Activated CD4-positive, alpha-beta T cell treated with anti-CD3 and anti-CD28 coated beads, Interleukin-2, amount 50 U/mL, for 4 hours (primary cell): ENCODE measurements at regions not wholly inside any gene's neighbourhood (a gene's known extent, or its start where the extent isn't known, plus 50 kb on each side); places are given as distances from the start of the nearest gene placed in this dataset.
"Not testable (repeated sequence)": the region's sequence is repeated elsewhere in the genome, so short reads cannot be mapped to it uniquely, and the experiment has no call there.

Experiments
- DNase-seq, 2 experiments: peaks; one replicate each; pipeline ENCODE4 v3.0.0-alpha.2; 2020

- DNase-seq = no peak
These were observed 1142.3 kb upstream of the FANCL start for GRCh38 chr2:59383473-59383872.

- no peak for DNase-seq
These were observed 1137.0 kb upstream of the FANCL start for GRCh38 chr2:59378127-59378526.

DNA sequence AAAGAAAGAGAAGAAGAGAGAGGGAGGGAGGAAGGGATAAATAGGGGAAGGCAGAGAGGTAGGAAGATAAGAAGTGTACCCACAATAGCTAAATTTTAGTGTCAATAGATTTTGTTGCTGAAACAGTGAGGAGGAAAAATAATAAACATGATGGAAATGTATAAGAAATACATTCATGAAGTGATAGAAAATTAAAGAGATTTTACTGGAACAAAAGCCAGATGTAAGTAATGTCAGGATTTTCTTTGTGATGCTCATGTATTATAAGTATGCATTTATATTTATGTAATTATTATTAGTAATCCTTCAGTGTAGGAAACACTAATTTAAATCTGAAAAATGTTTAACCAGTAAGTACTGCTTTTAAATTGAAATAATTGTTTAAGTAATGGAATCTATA, 1125.2 kb upstream of the FANCL start:
- DNase-seq = no peak

DNA sequence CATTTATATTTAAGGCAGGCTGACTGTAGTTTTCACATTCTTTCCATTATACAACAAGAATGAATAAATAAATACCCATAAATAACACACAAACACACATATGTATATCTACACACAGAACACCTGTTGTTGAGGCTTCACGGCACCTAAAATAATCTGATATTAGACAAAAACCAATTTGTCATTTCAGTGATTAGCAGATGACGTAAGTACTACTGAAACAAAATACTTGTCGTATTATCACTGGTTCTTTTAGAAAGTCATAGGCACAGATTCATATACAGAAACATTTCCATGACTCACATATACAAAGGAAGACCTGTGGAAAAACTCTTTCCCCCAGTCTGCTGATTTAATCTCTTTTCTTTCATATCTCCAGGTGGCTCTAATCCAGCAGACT, 1113.4 kb upstream of the FANCL start:
- no peak for DNase-seq

GRCh38 chr2:59353306-59353921, 1112.3 kb upstream of the FANCL start:
- DNase-seq = no peak

DNA sequence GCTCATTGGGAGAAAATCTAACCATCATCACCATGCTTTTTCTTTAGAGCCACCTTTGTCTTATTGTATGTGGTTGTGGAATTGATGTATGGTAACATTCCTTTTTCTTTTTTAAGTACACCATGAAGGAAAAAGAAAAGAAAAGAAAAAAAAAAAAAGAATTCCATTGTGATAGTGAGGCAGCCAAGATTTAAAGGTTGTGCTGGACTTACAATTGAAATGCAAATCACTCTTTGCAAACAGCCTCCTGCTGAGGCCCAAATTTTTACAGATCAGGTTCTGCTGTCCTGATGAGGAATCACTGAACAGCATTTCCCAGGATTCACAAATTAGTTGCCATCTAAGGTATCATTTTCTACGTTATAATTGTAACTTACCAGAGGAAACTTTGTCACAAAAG, 1101.0 kb upstream of the FANCL start:
- no peak for DNase-seq

DNA sequence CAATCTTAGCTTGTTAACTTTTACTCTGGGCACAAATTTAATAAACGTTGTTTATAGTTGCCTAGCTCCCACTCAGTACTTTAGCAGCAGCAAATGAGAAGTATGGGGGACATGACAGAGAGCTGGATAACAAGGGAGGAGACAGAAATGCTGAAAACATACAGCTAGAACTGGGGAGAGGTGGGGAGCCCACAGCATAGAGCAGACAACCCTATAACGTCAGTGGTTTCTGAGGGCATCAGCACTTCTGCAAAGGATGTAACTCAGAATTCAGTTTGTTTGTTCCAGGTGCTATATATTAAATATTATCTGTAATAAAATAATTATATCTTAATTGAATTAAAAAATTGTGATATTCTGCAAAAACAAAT, 1098.7 kb upstream of the FANCL start:
- DNase-seq = no peak

DNA sequence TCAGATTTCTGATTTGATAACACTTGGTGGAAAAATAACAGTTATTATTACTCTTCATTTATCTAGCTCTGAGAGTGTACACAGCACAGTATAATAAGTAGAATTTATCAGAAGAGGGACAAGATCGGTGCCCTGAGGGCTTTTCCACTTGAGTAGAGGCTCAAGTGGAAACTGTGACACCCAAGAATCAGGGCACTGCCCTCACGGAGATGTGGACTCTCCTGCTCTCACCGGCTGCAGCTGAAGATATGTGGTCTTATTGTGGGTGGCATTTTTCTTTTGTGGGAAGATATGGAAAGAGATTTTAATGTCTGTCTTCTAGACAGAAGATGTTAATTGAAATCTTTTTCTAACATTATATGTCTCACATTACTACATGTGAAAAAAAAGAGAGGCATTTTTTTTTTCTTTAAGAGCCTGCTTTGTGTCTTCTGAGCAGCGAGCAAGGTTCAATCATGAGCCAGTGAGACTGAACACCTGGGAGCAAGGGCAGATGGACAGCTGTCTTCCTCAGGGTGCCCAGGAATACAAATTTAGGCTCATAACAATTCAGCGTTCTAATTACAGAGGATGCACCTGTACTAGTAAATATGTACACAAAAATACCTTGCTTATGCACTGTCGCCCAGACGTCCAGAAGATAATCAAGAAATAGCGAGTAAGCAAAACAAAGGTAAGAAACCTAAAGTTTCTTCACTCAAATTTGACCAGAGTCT, 1098.2 kb upstream of the FANCL start:
- no peak for DNase-seq

DNA sequence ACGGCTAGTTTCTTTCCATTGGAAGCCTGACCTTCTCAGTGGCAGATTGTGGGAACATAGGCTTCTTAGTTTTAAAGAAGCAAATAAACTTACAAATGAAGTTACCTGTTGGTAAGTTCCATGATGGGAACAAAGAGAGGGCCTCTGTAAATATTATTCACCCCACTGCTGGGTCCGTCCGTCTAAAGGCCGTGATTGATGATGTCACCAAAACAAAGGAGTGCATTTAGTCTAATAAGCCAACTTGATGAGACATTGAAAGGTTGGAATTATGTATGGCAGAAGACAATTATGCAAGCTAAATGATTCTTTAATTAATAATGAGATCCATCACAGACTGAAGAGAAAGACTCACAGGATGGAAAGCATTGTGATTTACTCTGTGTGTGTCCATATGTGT, 1091.9 kb upstream of the FANCL start:
- no peak for DNase-seq

GRCh38 chr2:59326581-59327365, 1085.6 kb upstream of the FANCL start:
- DNase-seq = not testable (repeated sequence)

- no peak for DNase-seq
These were observed 1081.7 kb upstream of the FANCL start for GRCh38 chr2:59322870-59323269.

DNA sequence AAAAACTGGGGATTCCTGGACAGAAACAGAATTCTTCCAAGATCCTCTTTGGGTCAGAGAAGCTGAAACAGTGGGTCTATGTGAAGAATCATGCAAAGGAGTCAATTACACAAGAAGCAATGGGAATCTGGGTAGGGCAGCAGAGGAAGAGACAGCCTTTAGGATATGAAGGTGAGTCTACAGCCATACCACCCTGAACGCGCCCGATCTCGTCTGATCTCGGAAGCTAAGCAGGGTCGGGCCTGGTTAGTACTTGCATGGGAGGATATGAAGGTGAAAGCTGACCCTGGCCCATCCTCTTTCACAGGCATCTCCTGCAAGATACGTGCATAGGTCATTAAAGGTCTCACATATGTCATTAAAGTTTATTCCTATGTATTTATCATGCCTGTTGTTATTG, 1080.9 kb upstream of the FANCL start:
- DNase-seq = no peak

GRCh38 chr2:59314031-59314766, 1073.1 kb upstream of the FANCL start:
- no peak for DNase-seq

DNA sequence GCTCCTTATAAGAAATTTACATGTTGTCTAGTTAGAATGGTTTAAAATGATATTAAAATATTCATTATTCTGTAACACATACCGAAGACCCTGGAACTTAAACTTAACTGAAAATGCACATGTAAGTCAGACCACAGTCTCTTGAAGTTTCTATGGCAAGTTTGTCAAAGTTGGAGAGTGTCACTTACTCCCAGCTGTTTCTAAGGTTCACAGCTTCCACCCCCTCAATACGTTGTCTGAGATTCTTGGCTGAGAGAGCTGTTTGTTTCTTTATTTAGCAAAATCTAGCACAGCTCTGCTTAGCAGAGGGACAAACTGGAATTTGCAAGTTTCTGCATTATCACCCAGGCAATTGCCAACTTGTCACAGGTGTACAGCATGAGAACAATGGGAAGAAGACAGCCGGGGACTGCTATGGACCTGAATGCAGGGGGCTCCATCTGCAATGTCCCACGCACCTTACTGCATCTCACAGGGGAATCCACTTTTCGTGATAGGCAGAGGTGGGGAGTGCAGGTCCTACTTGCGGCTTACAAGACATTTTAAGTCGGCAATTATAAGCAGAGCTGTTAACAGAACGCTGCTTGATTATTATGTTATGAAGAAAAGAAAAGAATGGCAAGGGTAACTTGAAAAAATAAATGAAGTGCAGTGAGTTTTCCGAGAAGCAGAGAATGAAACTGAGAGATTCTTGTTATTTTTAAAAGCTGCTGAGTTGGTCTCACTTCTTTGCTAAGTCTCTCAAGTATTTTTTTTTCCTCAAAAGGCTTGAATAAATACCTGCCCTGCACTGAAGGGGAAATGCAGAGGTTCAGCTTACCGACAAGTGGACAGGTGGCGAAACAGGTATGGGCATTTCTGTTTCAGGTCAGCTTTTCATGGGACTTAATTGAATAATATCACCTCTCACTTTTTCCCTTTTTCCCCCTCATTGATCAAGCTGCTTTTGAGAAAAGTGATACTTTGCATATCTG, 1072.1 kb upstream of the FANCL start:
- DNase-seq = no peak

DNA sequence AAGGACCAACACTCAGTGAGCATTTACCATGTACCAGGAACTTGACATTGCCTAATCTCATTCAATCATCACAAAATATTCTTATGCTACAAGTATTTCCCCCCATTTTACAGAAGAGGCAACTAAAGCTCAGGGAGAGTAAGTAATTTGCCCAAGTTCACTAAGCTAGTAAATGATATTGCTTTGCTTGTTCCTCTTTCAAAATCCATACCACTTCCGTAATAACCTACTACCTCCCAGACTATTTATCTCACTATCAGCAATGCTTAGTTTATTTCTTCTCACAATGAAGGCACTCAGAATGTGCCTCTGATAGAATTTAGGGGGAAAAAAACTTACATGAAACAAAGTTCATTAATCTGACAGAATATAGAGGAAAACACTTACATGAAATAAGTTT, 1070.9 kb upstream of the FANCL start:
- DNase-seq = no peak

- no peak for DNase-seq
These were observed 1067.0 kb upstream of the FANCL start for GRCh38 chr2:59308108-59308507.

DNA sequence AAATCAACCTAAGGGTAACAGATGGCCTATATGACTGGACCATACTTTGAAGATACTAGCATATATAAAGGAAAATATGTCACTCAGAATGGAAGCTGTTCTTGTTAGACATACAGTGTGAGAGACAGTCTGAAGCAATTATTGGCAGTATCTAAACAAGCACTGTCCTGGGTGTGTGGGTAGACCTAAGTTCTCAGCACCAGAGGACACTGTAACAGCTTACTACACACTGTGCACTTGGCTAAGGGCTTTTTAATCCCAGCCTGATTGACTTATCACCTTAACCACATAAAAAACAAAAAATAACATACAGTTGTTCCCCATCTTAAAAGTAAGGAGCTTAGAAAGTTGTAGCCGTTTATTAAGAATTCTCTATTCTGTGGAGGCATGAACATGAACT, 1066.1 kb upstream of the FANCL start:
- DNase-seq = no peak

GRCh38 chr2:59303272-59303671, 1062.1 kb upstream of the FANCL start:
- DNase-seq = no peak

GRCh38 chr2:59302683-59303082, 1061.6 kb upstream of the FANCL start:
- no peak for DNase-seq

DNA sequence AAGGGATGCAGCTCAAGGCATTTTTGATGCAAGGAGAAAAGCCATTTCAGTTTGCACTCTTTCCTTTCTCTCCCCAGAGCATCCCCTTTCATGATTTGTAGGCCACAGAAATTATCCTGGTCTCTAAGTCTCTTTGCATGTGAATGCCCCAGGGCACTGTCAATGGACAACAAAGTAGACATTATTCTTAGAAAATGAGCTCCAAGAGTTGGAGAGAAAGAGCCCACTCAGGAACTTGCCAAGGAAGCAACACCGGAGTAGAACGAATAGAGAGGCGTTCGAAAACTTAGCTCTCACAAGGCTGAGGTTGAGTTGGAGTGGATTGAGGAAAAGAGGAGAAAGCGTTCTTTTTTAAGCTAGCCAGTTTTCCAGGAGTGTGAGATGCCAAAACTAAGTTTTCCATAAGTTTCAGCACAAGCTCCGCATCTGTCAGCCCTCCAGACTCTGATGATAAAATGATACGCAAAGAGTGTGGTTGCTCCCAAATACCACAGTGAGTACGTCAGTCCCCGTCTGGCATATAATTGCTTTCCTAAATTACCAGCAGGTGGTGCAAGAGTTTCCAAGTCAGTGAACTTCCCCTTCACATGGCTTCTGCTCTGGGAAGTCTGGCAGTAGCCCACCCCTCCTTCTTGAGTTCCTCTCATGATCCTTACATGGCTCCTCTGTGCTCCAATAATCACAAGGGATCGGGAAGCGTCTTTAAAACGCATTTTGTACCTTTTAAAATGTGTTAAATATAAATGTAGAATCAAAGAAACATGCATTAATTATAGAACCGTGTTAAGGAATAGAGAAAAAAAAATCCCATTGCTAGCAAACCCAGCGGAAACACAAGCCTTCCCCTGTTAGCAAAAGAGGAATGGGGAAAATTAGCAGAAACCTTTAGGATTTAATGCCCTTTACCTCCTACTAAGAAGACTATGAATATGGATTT, 1060.6 kb upstream of the FANCL start:
- no peak for DNase-seq

- DNase-seq = no peak
These were observed 1056.7 kb upstream of the FANCL start for GRCh38 chr2:59297816-59298215.
